ENCODE measurements at regions not wholly inside any gene's neighbourhood (a gene's known extent, or its start where the extent isn't known, plus 50 kb on each side); places are given as distances from the start of the nearest gene placed in this dataset.

GRCh38 chr18:25469489-25469888 lies 117.5 kb upstream of the ZNF521 start:
- peaks cover 0 to 26% of the 10 kb centered on the region in 2 donors for H3K4me1 ChIP-seq (replicated peaks in 1 of 2)
- ATAC-seq (replicated peaks in 6 of 8): no peak
- no peak overlapping the region for H3K4me3 ChIP-seq
- no peak overlapping the region for H3K27ac ChIP-seq
- in situ Hi-C loops (cut with MboI; ENCODE audit: low pct_unique_long_range_greater_than_20kb in 2 of 9, low sequenced_read_pairs in 9 of 9, unreplicated experiment in 9 of 9): no loop called here
- 53 to 93% (median 82%) methylated on average over 1 to 2 of the region's 2 CpGs; no CpG with 5 or more reads in 3 of the 10 experiments for WGBS, 10 experiments

- in situ Hi-C loops (cut with MboI; ENCODE audit: low pct_unique_long_range_greater_than_20kb in 2 of 9, low sequenced_read_pairs in 9 of 9, unreplicated experiment in 9 of 9): no loop called here
- Histone ChIP-seq H3K4me1 (replicated peaks in 1 of 2) (peaks cover 0 to 18% of the 10 kb centered on the region in 2 donors), H3K27ac (no peak overlapping the region), H3K4me3 (no peak overlapping the region)
- 11 to 93% (median 72%) methylated on average over 1 to 6 of the region's 6 CpGs; no CpG with 5 or more reads in 1 of the 10 experiments for WGBS, 10 experiments
- peak in 2 of 8 experiments; percentile 22 to 67 for ATAC-seq (replicated peaks in 6 of 8)
Observed at GRCh38 chr18:25467226-25467987, 115.4 kb upstream of the ZNF521 start.

- ATAC-seq (replicated peaks in 6 of 8): peak in 1 of 8 experiments; percentile 10
- WGBS, 10 experiments: 18 to 100% (median 88%) methylated on average over 1 to 15 of the region's 15 CpGs
- H3K4me1 ChIP-seq (replicated peaks in 1 of 2): peaks cover 0 to 13% of the 10 kb centered on the region in 2 donors
- in situ Hi-C loops (cut with MboI; ENCODE audit: low pct_unique_long_range_greater_than_20kb in 2 of 9, low sequenced_read_pairs in 9 of 9, unreplicated experiment in 9 of 9): no loop called here
- no peak overlapping the region for H3K27ac ChIP-seq
- no peak overlapping the region for H3K4me3 ChIP-seq
Observed at GRCh38 chr18:25465152-25465732, 113.3 kb upstream of the ZNF521 start.

- ATAC-seq (replicated peaks in 6 of 8): peak in 3 of 8 experiments; percentile 56 to 87 (median 67)
- Histone ChIP-seq H3K27ac (no peak overlapping the region), H3K4me1 (replicated peaks in 1 of 2) (peaks cover 0 to 8% of the 10 kb centered on the region in 2 donors), H3K4me3 (no peak overlapping the region)
- in situ Hi-C loops (cut with MboI; ENCODE audit: low pct_unique_long_range_greater_than_20kb in 2 of 9, low sequenced_read_pairs in 9 of 9, unreplicated experiment in 9 of 9): no loop called here
Observed at GRCh38 chr18:25464227-25464626, 112.3 kb upstream of the ZNF521 start.

- 50 to 100% (median 70%) methylated on average over 1 to 4 of the region's 4 CpGs; no CpG with 5 or more reads in 1 of the 10 experiments for WGBS, 10 experiments
- Histone ChIP-seq H3K4me3 (no peak overlapping the region), H3K4me1 (replicated peaks in 1 of 2) (peaks cover 0 to 8% of the 10 kb centered on the region in 2 donors), H3K27ac (no peak overlapping the region)
- no peak for ATAC-seq (replicated peaks in 6 of 8)
- in situ Hi-C loops (cut with MboI; ENCODE audit: low pct_unique_long_range_greater_than_20kb in 2 of 9, low sequenced_read_pairs in 9 of 9, unreplicated experiment in 9 of 9): no loop called here
Observed at GRCh38 chr18:25463726-25464125, 111.8 kb upstream of the ZNF521 start.

GRCh38 chr18:25459814-25460213 lies 107.8 kb upstream of the ZNF521 start:
- in situ Hi-C loops (cut with MboI; ENCODE audit: low pct_unique_long_range_greater_than_20kb in 2 of 9, low sequenced_read_pairs in 9 of 9, unreplicated experiment in 9 of 9): no loop called here
- 80 to 86% (median 83%) methylated on average over 1 of the region's 1 CpG; no CpG with 5 or more reads in 7 of the 10 experiments for WGBS, 10 experiments
- Histone ChIP-seq H3K4me3 (no peak overlapping the region), H3K4me1 (replicated peaks in 1 of 2) (peaks cover 7 to 25% of the 10 kb centered on the region in 2 donors), H3K27ac (no peak overlapping the region)
- ATAC-seq (replicated peaks in 6 of 8): no peak

- H3K4me1 ChIP-seq (replicated peaks in 1 of 2): peaks cover 14 to 35% of the 10 kb centered on the region in 2 donors
- in situ Hi-C loops (cut with MboI; ENCODE audit: low pct_unique_long_range_greater_than_20kb in 2 of 9, low sequenced_read_pairs in 9 of 9, unreplicated experiment in 9 of 9): no loop called here
- WGBS, 10 experiments: 13 to 100% (median 86%) methylated on average over 1 to 3 of the region's 3 CpGs; no CpG with 5 or more reads in 4 of the 10 experiments
- ATAC-seq (replicated peaks in 6 of 8): peak in 3 of 8 experiments; percentile 60 to 88 (median 78)
- H3K27ac ChIP-seq: no peak overlapping the region
- H3K4me3 ChIP-seq: no peak overlapping the region
Observed at GRCh38 chr18:25457601-25458000, 105.6 kb upstream of the ZNF521 start.

GRCh38 chr18:25457126-25457525 lies 105.2 kb upstream of the ZNF521 start:
- ATAC-seq (replicated peaks in 6 of 8): peak in 3 of 8 experiments; percentile 22 to 64 (median 55)
- Histone ChIP-seq H3K4me3 (no peak overlapping the region), H3K27ac (no peak overlapping the region), H3K4me1 (replicated peaks in 1 of 2) (peaks cover 14 to 35% of the 10 kb centered on the region in 2 donors)
- in situ Hi-C loops (cut with MboI; ENCODE audit: low pct_unique_long_range_greater_than_20kb in 2 of 9, low sequenced_read_pairs in 9 of 9, unreplicated experiment in 9 of 9): no loop called here
- WGBS, 10 experiments: 0 to 90% (median 49%) methylated on average over 2 to 4 of the region's 4 CpGs; no CpG with 5 or more reads in 2 of the 10 experiments

GRCh38 chr18:25456334-25457010 lies 104.5 kb upstream of the ZNF521 start:
- no peak overlapping the region for H3K27ac ChIP-seq
- no peak overlapping the region for H3K4me3 ChIP-seq
- in situ Hi-C loops (cut with MboI; ENCODE audit: low pct_unique_long_range_greater_than_20kb in 2 of 9, low sequenced_read_pairs in 9 of 9, unreplicated experiment in 9 of 9): no loop called here
- peak in 3 of 8 experiments; percentile 27 to 43 (median 39) for ATAC-seq (replicated peaks in 6 of 8)
- WGBS, 10 experiments: 44 to 100% (median 85%) methylated on average over 1 to 14 of the region's 15 CpGs
- H3K4me1 ChIP-seq (replicated peaks in 1 of 2): peaks cover 14 to 35% of the 10 kb centered on the region in 2 donors

GRCh38 chr18:25455646-25456045 lies 103.7 kb upstream of the ZNF521 start:
- Histone ChIP-seq H3K4me1 (replicated peaks in 1 of 2) (peaks cover 14 to 35% of the 10 kb centered on the region in 2 donors), H3K4me3 (no peak overlapping the region), H3K27ac (no peak overlapping the region)
- ATAC-seq (replicated peaks in 6 of 8): no peak
- in situ Hi-C loops (cut with MboI; ENCODE audit: low pct_unique_long_range_greater_than_20kb in 2 of 9, low sequenced_read_pairs in 9 of 9, unreplicated experiment in 9 of 9): no loop called here
- WGBS, 10 experiments: 0 to 86% (median 40%) methylated on average over 1 to 2 of the region's 2 CpGs; no CpG with 5 or more reads in 2 of the 10 experiments

- WGBS, 10 experiments: 0 to 100% (median 54%) methylated on average over 1 of the region's 1 CpG; no CpG with 5 or more reads in 2 of the 10 experiments
Observed at GRCh38 chr18:25455159-25455558, 103.2 kb upstream of the ZNF521 start.

GRCh38 chr18:25454730-25455129 lies 102.8 kb upstream of the ZNF521 start:
- Histone ChIP-seq H3K27ac (no peak overlapping the region), H3K4me3 (no peak overlapping the region), H3K4me1 (replicated peaks in 1 of 2) (peaks cover 14 to 35% of the 10 kb centered on the region in 2 donors)
- peak in 4 of 8 experiments; percentile 16 to 61 (median 40) for ATAC-seq (replicated peaks in 6 of 8)
- 0 to 100% (median 71%) methylated on average over 1 to 3 of the region's 3 CpGs; no CpG with 5 or more reads in 1 of the 10 experiments for WGBS, 10 experiments
- in situ Hi-C loops (cut with MboI; ENCODE audit: low pct_unique_long_range_greater_than_20kb in 2 of 9, low sequenced_read_pairs in 9 of 9, unreplicated experiment in 9 of 9): no loop called here

More at GRCh38 chr18:25455159-25455558, 103.2 kb upstream of the ZNF521 start:
- Histone ChIP-seq H3K4me1 (replicated peaks in 1 of 2) (peaks cover 14 to 35% of the 10 kb centered on the region in 2 donors), H3K4me3 (no peak overlapping the region), H3K27ac (no peak overlapping the region)
- peak in 3 of 8 experiments; percentile 15 to 92 (median 23) for ATAC-seq (replicated peaks in 6 of 8)
- in situ Hi-C loops (cut with MboI; ENCODE audit: low pct_unique_long_range_greater_than_20kb in 2 of 9, low sequenced_read_pairs in 9 of 9, unreplicated experiment in 9 of 9): no loop called here

GRCh38 chr18:25454270-25454659 lies 102.3 kb upstream of the ZNF521 start:
- peak in 1 of 8 experiments; percentile 20 for ATAC-seq (replicated peaks in 6 of 8)
- 40 to 93% (median 71%) methylated on average over 1 to 4 of the region's 4 CpGs; no CpG with 5 or more reads in 1 of the 10 experiments for WGBS, 10 experiments

More at GRCh38 chr18:25454270-25454659, 102.3 kb upstream of the ZNF521 start:
- H3K27ac ChIP-seq: no peak overlapping the region
- H3K4me3 ChIP-seq: no peak overlapping the region
- in situ Hi-C loops (cut with MboI; ENCODE audit: low pct_unique_long_range_greater_than_20kb in 2 of 9, low sequenced_read_pairs in 9 of 9, unreplicated experiment in 9 of 9): no loop called here
- H3K4me1 ChIP-seq (replicated peaks in 1 of 2): peaks cover 14 to 35% of the 10 kb centered on the region in 2 donors
